ENCODE measurements at regions not wholly inside any gene's neighbourhood (a gene's known extent, or its start where the extent isn't known, plus 50 kb on each side); places are given as distances from the start of the nearest gene placed in this dataset.
"Not testable (repeated sequence)": the region's sequence is repeated elsewhere in the genome, so short reads cannot be mapped to it uniquely, and the experiment has no call there.

DNA sequence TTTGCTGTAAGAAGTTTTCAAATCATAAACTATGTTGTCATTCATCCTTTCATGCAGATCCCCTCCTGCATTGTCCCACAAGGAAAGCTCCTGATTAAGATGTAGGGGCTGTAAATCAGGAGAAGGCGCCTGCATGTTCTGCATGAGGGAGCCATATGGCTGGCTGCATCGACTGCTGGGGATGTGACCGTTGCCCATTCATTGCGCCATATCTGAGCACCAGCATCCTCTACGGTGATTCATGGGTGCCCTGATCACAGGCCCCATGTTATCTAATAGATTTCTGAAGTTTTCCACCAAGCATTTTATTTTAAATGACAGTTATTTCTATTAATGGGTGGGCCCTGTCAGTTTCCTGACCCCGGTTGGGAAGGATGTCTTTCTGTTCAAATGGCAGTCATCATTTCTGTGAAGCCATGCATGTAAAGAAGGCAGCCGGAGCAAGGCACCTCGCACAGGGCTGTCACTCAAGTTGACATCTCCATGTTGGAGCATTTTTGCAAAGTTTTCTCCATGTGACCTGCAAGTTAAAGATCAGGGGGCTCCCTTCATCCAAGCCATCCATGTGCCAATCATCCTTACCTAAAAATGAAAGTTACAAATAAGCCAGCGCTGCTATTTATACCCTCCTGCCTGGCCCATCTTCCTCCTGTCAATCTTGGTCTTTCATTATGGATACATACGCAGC is 128.8 kb downstream of the TEX36 start:
- no peak for DNase-seq (ENCODE audit: low read depth in 2 of 2)

DNA sequence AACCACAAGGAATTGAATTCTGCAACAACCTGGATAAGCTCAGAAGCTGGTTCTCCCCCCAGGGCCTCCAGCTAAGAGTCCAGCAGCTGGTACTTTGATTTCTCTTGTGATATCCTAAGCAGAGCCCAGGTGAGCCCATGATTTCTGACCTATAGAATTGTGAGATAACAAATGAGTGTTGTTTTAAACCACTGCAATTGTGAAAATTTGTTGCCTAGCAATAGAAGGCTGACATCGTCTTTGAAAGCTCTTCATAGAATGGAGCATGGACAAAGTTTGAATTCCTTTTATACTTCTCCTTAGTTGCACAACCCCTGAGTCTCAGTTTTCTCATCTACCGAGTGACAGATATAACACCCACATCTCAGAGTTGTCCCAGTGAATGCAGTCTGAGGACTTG is 129.9 kb downstream of the TEX36 start:
- DNase-seq (ENCODE audit: low read depth in 2 of 2), result no peak

DNA sequence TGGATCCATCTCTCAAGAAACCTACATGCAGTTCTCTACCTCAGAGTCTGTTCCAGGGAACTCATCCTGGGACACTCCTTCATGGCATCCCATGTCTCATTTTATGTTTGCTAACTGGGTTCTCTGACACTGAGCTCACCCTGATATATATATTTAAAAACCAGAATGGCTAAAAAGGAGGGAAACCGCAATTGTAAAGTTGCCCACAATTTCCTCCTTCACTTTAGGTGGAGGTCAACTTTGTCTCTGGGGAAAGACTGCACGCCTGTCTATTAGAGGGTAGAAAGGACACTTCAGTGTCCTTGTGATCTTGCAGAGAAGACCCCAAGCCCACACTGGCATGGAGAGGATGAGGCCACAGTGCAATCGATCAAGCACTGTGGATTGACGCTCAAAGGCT is 131.7 kb downstream of the TEX36 start:
- DNase-seq (ENCODE audit: low read depth in 2 of 2), result no peak

DNA sequence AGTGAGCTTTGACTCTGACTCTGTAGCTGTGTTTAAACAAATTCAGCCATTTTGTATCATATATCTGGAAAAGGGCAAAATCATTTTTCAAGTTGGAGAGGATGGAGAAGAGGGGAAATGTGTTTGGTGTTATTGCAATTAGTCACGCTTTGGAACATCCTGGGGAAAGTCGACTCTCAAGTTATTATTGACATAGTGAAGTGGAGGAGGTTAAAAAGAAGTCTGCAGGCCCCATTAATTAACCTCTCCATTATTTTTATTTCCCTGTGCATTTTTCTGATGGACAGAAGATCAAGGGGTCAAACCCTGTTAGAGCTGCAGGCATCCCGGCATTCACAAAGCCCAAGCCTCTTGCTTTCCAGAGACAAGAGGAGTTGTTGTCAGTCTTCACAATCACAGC is 132.6 kb downstream of the TEX36 start:
- no peak for DNase-seq (ENCODE audit: low read depth in 2 of 2)

DNA sequence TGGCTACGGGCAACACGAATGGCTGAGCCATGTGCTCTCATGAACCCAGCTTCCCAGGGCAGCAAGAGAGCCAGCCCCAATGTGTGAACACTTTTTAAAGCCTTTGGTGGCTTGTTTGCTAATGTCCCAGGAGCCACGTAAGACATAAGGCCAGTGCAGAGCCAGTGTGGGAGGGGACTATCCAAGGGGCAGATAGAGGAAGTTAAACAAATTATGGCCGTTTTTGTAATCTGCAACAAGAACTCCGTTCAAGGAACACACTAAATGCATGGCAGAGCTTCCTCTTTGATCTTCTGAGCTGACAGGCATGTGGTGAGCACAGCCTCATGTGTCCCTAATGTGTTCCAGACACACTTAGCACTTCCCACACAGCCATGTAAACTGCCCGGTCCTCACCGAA is 133.3 kb downstream of the TEX36 start:
- no peak for DNase-seq (ENCODE audit: low read depth in 2 of 2)

DNA sequence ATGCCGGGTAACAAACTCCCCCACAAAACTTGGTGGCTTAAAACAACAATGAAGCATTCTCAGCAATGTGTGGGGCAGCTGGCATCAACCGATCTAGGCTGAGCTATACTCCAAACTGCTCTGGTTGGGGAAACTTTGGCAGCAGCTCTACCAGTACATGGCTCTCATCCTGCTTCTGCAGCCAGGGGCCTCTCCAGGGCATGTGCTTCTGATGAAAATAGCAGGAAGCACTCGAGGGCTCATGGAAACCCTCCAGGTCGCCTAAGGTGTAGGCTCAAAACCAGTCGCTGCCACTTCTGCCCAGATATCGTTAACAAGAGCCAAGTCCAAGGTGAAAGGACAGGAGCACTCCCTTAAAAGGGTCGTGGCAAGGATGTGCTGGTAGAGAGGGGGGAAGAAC is 134.1 kb downstream of the TEX36 start:
- DNase-seq (ENCODE audit: low read depth in 2 of 2), result no peak

- DNase-seq (ENCODE audit: low read depth in 2 of 2), result no peak
Measured at GRCh38 chr10:125548356-125548755, 134.6 kb downstream of the TEX36 start.

GRCh38 chr10:125547010-125547650 is 135.8 kb downstream of the TEX36 start:
- DNase-seq (ENCODE audit: low read depth in 2 of 2), result no peak

DNA sequence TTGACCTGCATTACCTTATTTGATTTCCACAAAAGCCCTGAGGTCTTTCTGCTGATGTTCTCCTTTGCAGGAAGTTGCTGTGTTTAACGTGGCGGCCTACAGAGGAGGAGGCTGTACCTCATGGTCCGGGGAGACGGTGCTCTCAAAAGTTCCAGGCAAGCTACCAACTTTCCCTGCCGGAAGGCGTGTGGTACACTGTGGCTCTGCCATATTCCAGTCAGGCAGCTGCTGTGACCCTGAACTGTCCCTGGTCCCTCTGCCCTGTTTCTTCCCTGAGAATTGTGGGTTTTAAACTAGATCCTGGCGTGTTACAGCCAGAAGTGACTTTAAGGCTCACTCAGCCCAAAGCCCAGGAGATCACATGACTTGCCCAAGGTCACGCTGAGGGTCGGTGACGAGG is 139.2 kb downstream of the TEX36 start:
- no peak for DNase-seq (ENCODE audit: low read depth in 2 of 2)

DNA sequence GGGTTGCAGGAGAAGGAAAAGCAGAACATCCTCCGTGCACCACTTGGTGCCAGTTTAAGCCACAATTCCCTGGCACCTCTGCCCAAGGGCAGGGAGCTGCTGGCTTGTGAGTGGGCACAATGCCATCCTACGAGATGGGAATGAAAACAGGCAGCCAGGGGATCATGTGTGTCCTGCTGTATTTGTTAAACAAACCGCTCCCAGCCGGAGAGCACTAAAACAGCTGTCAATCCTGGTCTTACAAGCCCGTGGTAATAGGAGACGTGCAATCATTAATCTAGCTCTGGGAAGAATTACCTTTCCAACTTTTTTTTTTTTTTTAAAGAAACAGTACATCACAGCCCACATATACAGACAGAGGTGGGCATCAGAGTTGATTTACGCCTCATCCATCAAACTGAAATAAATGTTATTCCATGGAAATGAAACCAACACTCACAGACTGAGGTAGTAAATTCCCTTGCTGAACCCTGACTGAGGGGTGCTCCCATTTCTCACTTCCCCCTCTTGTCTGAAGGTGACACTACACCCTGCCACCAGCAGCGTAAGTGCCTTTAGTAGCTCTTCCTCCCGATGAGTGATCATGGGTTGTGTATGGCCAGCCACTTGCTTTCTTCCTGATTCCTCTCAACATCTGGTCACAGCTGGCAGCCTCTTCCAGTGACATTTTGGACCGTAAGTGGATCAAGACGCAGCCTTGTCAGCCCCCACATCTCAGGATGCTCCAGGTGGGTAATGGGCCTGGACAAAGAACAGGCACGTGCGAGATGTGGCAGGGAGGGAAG is 143.8 kb downstream of the TEX36 start:
- DNase-seq (ENCODE audit: low read depth in 2 of 2), result no peak

GRCh38 chr10:125536236-125536635 is 146.7 kb downstream of the TEX36 start:
- DNase-seq (ENCODE audit: low read depth in 2 of 2), result no peak

GRCh38 chr10:125535559-125535958 is 147.4 kb downstream of the TEX36 start:
- DNase-seq (ENCODE audit: low read depth in 2 of 2), result no peak

DNA sequence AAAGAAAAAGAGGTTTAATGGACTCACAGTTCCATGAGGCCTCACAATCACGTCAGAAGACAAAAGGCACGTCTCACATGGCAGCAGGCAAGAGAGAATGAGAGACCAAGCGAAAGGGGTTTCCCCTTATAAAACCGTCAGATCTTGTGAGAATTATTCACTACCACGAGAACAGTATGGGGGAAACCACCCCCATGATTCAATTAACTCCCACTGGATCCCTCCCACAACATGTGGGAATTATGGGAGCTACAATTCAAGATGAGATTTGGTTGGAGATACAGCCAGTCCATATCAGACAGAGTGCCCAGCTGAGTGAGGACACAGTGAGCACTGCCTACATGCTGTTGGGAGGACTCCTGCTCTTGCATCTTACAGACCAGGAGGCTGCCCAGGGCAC is 148.4 kb downstream of the TEX36 start:
- DNase-seq (ENCODE audit: low read depth in 2 of 2), result no peak

DNA sequence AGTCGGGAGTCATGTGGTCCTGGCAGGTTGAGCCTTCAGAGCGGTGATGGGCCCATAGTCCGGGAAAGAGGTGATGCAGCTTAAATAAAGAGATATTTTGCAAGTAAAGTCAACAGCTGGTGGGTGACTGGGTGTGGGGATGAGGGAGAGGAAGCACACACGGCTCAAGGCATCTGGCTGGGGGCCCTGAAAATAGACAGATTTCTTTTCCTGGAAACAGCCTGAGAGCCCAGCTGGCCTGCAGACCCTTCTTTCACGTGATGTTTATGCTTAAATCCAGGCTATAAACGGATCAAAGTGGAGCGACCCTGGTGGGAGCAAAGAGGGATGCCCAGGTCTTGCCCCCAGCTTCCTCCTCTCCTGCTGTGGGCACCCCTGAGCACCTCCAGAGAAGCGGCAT is 149.1 kb downstream of the TEX36 start:
- DNase-seq (ENCODE audit: low read depth in 2 of 2), result no peak

DNA sequence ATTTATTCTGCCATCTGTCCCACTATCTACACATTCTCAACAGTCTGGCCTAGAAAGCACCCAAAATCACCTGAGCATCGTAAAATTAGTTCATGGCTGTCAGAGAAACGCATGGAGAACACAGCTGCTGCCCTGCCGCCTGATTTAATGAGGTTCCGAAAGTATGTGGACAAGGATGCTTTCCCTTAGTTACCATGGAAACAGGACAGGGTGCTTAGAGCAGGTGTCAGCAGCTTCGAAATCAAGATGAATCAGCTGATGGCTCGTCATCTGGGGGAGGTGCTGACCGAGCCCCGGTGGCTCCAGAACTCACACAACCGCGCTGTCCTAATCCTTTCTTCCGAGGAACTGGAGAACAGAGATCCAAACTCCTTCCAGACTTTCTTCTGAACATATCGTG is 151.5 kb downstream of the TEX36 start:
- DNase-seq (ENCODE audit: low read depth in 2 of 2), result no peak

GRCh38 chr10:125523347-125523746 is 159.6 kb downstream of the TEX36 start:
- no peak for DNase-seq (ENCODE audit: low read depth in 2 of 2)

- peak in 1 of 2 donors; percentile 19 for DNase-seq (ENCODE audit: low read depth in 2 of 2)
Measured at GRCh38 chr10:125521721-125522680, 161.0 kb downstream of the TEX36 start.

GRCh38 chr10:125520968-125521367 is 162.0 kb downstream of the TEX36 start:
- no peak for DNase-seq (ENCODE audit: low read depth in 2 of 2)

DNA sequence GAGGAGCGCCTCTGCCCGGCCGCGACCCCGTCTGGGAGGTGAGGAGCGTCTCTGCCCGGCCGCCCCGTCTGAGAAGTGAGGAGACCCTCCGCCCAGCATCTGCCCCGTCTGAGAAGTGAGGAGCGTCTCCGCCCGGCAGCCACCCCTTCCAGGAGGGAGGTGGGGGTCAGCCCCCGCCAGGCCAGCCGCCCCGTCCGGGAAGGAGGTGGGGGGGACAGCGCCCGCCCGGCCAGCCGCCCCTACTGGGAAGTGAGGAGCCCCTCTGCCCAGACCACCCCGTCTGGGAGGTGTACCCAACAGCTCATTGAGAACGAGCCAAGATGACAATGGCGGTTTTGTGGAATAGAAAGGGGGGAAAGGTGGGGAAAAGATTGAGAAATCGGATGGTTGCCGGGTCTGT is 164.6 kb downstream of the TEX36 start:
- not testable (repeated sequence) for DNase-seq (ENCODE audit: low read depth in 2 of 2)

- no peak for DNase-seq (ENCODE audit: low read depth in 2 of 2)
Measured at GRCh38 chr10:125515571-125515970, 167.4 kb downstream of the TEX36 start.

DNA sequence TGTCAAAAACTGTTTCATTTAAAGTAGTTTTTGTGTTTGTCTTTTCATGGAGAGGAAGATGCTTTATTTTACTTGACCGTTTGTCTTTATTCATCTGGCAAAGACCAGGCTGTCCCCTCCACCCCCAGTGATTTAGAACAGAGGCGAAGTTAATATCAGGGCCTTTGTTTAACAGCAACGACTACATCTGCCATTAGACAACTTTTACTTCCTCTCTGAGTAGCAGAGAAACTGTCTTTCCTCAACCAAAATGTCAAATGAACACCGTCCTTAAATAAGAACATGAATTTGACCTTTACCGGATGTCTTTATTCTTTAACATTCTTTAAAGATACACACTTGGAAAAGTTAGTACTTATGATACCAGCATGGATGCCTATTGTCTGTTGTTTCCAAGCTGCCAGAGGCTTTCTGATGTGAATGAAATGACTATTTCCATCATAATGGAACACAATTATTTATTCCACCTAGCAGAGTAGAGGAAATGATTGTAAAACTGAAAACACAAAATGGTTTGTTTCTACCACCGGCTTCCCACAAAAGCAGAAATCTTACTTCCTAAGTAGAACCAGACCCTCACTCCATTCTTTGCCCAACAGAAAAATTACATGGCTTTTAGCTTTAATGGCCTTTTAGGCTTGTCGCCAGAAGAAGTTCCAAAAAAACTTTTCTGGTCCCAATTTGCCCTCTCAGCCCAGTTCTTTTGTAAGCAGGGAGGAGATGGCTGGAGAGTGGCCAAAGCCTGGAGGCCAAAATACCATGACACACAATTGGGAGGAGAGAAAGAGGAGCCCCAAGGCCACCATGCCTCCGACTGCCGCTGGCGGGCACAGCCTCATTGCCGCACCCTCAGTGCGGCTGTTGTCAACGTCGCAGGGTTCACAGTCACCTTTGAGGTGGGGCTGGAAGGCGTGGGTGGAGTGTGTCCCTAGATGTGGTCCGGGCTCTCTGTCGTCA is 168.5 kb downstream of the TEX36 start:
- no peak for DNase-seq (ENCODE audit: low read depth in 2 of 2)
